T-helper 1 cell treated with Interleukin-12 subunit alpha and Interleukin-12 subunit beta and Interleukin-4 antibody, amounts not matched to agents 30 μg/mL and 1 μg/mL, for 36 hours (primary cell): ENCODE measurements at regions not wholly inside any gene's neighbourhood (a gene's known extent, or its start where the extent isn't known, plus 50 kb on each side); places are given as distances from the start of the nearest gene placed in this dataset.

Source experiments
- H3K27ac Mint-ChIP-seq: one replicate; pipeline ENCODE4 v1.8.0; 2021; ENCODE audit warnings: mild to moderate bottlenecking, mixed read lengths
- H3K27me3 Mint-ChIP-seq: one replicate; pipeline ENCODE4 v1.8.0; 2021; ENCODE audit warnings: low read depth, mixed read lengths
- H3K36me3 Mint-ChIP-seq: one replicate; pipeline ENCODE4 v1.8.0; 2021; ENCODE audit warnings: low read depth, mixed read lengths
- H3K4me1 Mint-ChIP-seq: one replicate; pipeline ENCODE4 v1.8.0; 2021; ENCODE audit warnings: low read depth, mixed read lengths
- H3K4me3 Mint-ChIP-seq: one replicate; pipeline ENCODE4 v1.8.0; 2021; ENCODE audit warnings: mild to moderate bottlenecking, moderate library complexity, mixed read lengths
- H3K9me3 Mint-ChIP-seq: one replicate; pipeline ENCODE4 v1.8.0; 2021; ENCODE audit warnings: mixed read lengths

DNA sequence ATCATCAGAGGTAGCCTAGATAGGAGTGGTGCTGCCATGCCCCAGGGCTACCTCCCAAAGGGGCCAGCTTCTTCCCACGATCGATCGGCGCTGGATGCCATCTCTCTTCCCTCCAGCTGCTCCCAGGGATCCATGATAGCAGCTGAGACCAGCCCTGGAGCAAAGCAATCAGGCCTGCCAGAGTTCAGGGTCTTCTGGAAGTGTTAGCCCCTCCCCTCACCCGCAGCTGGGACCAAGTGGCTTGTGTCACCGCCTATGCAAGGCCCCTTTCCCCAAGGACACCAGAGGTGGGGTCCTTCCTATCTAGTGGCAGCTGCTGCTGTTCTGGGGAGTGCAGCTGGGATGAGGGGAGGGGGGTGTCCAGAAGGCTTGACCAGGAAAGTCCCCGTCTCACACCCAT, 87.0 kb downstream of the IRF2BPL start:
- Mint-ChIP-seq H3K27me3 (no peaks in the 10 kb centered on the region), H3K36me3 (no peaks in the 10 kb centered on the region), H3K9me3 (no peaks in the 10 kb centered on the region), H3K4me1 (peaks cover 10% of the 10 kb centered on the region), H3K4me3 (no peak overlapping the region), H3K27ac (no peak overlapping the region)

DNA sequence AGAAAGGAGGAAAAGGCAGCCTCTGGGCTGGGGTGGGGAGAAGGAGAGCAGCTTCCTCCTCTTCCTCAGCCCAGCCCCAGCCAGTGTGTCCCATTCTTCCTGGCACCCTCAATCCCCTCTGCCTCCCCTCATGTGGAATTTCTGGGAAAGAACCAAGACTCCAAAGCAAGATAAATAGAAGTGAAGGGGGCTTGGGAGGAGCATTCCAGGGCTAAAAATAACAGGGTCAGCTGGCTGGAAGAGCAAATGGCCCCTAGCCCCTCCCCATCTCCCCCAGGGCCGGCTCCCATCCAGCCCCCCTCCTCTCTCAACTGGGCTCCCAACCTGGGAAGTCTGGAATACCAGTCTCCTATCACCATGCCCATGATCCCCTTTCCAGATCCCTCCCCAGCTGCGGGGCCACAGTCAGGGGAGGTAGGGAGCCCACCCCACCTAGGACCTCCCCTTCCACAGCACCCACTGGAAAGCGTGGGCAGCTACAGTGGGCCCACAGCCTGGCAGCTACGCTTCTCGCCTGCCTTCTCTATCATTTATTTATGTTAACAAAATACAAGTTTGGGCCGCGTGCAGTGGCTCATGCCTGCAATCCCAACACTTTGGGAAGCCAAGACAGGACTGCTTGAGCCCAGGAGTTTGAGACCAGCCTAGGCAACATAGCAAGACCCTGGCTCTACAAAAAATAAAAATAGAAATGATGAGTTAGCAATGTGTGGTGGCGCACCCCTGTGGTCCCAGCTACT, 88.3 kb downstream of the IRF2BPL start:
- Mint-ChIP-seq H3K27ac (no peak overlapping the region), H3K4me1 (peaks cover 9% of the 10 kb centered on the region), H3K27me3 (no peaks in the 10 kb centered on the region), H3K36me3 (no peaks in the 10 kb centered on the region), H3K4me3 (no peak overlapping the region), H3K9me3 (no peaks in the 10 kb centered on the region)

DNA sequence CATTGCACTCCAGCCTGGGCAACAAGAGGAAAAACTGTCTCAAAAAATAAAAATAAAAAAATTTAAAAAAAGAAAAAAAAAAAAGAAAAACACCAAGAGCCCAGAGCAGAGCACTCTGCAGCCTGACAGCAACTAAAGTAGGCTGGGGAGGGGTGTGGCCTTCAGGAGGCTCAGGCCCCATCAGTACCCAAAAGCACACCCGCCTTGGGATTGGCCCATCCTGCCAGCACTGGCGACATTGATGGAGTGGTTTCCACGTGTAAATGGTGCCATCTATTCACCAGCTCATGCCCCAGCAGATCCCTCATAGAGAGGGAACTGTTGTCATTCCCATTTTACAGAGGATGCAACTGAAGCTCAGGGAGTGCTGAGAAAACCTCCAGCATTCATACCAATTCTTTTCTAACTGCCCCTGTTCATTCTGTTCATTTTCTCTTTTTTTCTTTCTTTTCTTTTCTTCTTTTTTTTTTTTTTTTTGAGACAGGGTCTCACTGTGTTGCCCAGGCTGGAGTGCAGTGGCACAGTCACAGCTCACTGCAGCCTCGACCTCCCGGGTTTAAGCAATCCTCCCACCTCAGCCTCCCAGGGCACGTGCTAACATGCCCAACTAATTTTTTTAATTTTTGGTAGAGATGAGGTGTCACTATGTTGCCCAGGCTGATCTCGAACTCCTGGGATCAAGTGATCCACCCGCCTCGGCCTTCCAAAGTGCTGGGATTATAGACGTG, 89.3 kb downstream of the IRF2BPL start:
- peaks cover 9% of the 10 kb centered on the region for H3K4me1 Mint-ChIP-seq
- H3K27ac Mint-ChIP-seq: no peak overlapping the region
- no peak overlapping the region for H3K4me3 Mint-ChIP-seq

DNA sequence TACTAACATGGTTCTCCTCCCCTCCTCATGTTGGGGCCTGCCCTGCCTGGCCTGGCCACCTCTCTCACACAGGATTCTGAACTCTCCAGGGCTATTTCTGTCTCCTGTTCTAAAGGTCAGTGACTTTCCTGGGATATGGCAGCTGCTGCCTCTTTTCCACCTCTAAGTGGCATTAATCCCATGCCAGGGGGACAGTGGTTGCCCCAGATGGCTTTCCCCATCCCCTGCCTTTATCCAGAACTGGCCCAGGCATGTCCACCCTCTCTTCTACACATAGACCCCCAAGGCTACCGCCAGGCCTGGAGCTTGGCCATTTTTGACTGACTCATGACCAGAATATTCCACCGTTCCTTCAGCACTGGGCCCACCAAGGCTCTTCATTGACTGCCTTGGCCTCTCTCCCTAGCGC, 90.4 kb downstream of the IRF2BPL start:
- H3K27me3 Mint-ChIP-seq: no peaks in the 10 kb centered on the region
- no peaks in the 10 kb centered on the region for H3K36me3 Mint-ChIP-seq
- peaks cover 9% of the 10 kb centered on the region for H3K4me1 Mint-ChIP-seq
- no peak overlapping the region for H3K4me3 Mint-ChIP-seq
- H3K9me3 Mint-ChIP-seq: no peaks in the 10 kb centered on the region
- H3K27ac Mint-ChIP-seq: no peak overlapping the region

More for the DNA sequence above, 89.3 kb downstream of the IRF2BPL start:
- no peaks in the 10 kb centered on the region for H3K27me3 Mint-ChIP-seq
- no peaks in the 10 kb centered on the region for H3K36me3 Mint-ChIP-seq
- H3K9me3 Mint-ChIP-seq: no peaks in the 10 kb centered on the region

DNA sequence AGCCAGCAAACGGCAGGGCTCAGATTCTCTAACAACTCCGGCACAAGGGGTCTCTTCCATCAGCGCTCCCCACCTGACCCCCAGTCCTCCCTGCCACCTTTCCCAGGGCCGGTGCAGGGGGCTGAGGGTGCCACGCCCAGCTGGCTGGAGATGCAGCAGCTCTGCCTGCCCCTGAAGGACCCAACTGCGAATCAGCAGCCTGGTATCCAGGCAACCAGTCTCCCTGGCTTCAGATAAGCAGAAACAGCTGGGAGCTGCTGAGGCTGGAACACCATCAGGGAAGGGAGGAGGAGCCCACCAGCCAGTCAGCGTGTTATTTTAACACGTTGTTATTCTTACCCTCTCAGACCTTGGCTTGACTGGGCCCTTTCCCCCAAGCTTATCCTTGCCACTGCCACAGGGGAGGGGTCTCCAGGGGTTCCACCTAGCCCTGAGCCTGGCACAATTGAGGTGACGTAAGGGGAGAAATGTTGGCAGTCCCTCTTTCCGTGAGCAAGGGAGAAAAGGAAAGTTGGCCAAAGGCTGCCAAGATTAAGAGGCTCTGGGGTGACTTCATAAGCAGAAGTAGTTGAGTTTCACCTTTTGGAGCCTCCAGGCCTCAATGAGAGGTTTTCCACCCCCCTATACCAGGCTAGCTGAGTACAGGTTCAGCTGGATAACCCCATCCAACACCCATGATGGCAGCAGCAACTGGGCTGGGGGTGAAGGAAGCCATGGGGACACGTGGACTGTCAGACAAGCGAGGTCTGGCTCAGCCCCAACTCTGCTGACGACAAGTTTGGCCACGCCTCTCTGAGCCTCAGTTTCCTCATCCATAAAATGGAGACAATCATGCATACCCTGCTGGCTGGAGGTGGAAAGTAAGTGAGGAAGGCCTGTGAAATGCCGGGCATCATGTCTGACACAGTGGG, 91.1 kb downstream of the IRF2BPL start:
- H3K4me1 Mint-ChIP-seq: peaks cover 4% of the 10 kb centered on the region
- no peaks in the 10 kb centered on the region for H3K9me3 Mint-ChIP-seq
- H3K36me3 Mint-ChIP-seq: no peaks in the 10 kb centered on the region
- H3K4me3 Mint-ChIP-seq: no peak overlapping the region
- H3K27me3 Mint-ChIP-seq: no peaks in the 10 kb centered on the region
- no peak overlapping the region for H3K27ac Mint-ChIP-seq

DNA sequence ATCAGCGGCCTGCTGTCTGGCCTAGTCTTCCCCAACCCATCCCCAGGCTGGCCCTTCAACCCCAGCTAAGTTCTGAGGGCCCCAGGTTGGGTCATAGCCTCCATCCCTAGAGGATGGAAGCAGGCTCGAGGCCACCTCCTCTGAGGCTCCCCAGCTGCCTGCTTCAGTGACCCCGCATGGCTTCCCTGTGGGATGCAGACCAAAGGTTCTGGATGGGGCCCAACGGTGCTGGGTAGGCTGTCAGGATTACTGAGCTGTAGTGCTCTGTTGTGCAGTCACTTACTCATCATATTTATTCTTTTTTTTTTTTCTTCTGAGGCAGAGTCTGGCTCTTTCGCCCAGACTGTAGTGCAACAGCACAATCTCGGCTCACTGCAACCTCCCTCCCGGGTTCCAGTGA, 92.0 kb downstream of the IRF2BPL start:
- no peaks in the 10 kb centered on the region for H3K27me3 Mint-ChIP-seq
- H3K4me1 Mint-ChIP-seq: peaks cover 10% of the 10 kb centered on the region
- no peaks in the 10 kb centered on the region for H3K9me3 Mint-ChIP-seq
- no peak overlapping the region for H3K27ac Mint-ChIP-seq
- no peak overlapping the region for H3K4me3 Mint-ChIP-seq
- H3K36me3 Mint-ChIP-seq: no peaks in the 10 kb centered on the region

DNA sequence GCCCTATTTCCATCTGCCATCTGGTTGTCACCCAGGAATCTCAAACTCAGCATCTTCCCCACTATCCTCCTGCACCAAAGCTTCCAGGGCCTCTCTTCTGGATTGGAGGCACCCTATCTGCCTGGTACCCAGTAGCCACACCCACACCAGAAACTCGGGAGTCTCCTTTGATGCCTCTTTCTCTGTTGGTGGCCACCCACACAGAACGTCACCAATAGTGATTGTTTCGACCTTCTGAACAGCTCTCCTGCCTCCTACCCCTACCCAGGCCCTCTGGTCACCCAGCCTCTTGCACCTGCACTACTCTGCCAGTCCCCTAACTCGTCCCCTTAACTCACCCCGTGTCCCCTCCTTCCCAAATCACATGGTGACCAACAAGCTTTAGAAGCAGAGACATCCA, 95.0 kb downstream of the IRF2BPL start:
- Mint-ChIP-seq H3K4me1 (peaks cover 34% of the 10 kb centered on the region), H3K27ac (no peak overlapping the region), H3K4me3 (no peak overlapping the region), H3K9me3 (no peaks in the 10 kb centered on the region), H3K36me3 (no peaks in the 10 kb centered on the region), H3K27me3 (no peaks in the 10 kb centered on the region)

DNA sequence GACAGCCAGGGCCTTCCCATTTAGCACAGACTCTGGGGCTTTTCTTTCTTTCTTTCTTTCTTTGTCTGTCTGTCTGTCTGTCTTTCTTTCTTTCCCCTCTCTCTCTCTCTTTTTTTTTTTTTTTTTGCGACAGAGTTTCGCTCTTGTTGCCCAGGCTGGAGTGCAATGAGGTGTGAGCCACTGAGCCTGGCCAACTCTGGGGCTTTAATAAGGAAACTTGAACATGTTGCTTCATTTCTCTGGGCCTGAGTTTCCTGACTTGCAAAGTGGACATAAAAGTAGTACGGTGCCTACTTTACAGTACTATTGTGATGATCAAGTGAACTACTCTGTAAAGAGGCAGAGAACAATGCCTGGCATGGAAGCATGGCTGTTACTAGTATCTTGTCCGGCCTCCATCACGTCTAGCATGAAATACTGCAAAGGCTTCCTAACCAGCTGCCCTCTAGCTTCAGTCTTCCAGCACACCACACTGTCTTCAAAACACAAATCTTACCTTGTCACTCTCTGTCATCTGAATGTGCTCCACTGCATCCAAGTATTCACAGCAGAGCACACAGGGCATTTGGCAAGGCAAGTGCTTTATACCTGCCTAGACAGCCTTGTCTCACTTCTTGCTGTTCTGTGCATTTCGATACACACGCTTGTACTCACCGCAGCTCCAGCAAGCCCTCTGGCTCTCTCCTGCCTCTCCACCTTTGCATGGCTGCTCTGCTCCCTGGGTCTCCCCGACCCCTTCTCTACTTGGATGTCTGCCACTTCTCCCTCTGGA, 96.7 kb downstream of the IRF2BPL start:
- peak overlapping the region; percentile 3 for H3K4me3 Mint-ChIP-seq

DNA sequence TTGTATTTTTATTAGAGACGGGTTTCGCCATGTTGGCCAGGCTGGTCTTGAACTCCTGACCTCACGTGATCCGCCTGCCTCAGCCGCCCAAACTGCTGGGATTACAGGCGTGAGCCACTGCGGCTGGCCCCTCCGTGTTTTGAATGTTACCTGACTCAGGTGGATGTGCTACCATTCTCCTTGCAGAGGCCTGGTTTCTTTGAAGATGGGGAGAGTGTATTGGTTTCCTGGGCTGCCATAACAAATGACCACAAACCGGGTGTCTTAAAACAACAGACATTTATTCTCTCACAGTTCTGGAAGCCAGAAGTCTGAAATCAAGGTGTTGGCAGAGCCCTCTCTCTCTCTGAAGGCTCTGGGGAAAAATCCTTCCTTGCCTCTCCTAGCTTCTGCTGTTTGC, 98.0 kb downstream of the IRF2BPL start:
- H3K27me3 Mint-ChIP-seq: no peaks in the 10 kb centered on the region
- H3K9me3 Mint-ChIP-seq: no peaks in the 10 kb centered on the region
- peak overlapping the region; percentile 62 for H3K27ac Mint-ChIP-seq
- H3K4me1 Mint-ChIP-seq: peaks cover 54% of the 10 kb centered on the region
- no peak overlapping the region for H3K4me3 Mint-ChIP-seq
- no peaks in the 10 kb centered on the region for H3K36me3 Mint-ChIP-seq

More for the DNA sequence above, 96.7 kb downstream of the IRF2BPL start:
- Mint-ChIP-seq H3K36me3 (no peaks in the 10 kb centered on the region), H3K27ac (peak overlapping the region; percentile 53), H3K27me3 (no peaks in the 10 kb centered on the region), H3K9me3 (no peaks in the 10 kb centered on the region), H3K4me1 (peaks cover 47% of the 10 kb centered on the region)

DNA sequence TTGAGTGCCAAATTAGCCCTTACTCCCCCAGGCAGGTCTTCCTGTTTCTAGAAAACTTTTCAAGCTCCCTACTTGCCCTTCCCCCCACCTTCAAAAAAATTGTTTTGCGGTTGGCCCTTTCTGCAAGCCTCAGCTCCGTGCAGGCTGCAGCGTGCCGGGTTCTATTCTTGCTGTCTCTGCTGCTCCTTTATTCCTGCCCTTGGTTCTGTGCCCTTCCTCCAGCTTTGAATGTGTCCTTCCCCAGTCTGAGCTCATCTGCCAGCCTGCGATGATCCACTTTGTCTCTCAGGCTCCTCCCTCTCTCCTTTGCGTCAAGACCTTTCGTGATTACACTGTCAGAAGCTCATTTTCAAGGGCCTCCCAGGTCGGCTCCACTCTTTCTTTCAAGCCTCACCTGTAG, 98.6 kb downstream of the IRF2BPL start:
- Mint-ChIP-seq H3K36me3 (no peaks in the 10 kb centered on the region), H3K4me1 (peaks cover 60% of the 10 kb centered on the region), H3K27ac (peak overlapping the region; percentile 88), H3K9me3 (no peaks in the 10 kb centered on the region), H3K4me3 (peak overlapping the region; percentile 80), H3K27me3 (no peaks in the 10 kb centered on the region)

DNA sequence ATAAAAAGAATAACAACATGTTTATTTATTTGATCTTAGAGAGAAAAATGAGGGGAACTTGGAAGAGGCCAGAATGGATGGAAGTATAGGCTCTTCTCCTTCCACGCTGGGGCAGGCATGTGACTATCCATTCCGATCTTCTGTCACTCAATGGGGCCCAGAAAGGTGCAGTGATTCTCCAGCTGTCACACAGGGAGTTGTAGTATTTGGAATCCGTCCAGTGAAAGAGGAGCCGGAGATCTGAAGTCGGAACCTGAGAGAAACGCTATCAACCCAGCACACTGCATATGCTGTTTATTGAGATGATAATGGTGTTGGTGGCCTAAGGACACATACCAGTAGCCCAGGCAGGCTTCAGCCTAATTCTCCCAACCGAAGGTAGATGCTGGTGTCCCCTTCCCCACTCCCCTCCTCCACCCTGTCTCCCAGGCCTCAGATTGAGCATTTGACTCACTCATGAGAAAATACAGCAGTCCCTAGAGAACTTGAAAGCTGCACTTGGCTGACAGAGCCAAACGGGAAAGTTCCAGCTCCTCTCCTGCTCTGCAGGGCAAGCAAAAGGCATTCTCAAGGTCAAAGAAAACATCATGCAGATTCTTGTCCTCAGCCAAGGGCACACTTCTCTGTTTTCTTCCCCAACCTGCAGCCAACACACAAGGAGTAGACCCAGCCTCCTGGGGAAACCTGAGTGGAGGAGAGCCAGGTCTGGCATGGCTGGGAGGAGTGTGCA, 100.4 kb downstream of the IRF2BPL start:
- Mint-ChIP-seq H3K27me3 (no peaks in the 10 kb centered on the region), H3K4me3 (no peak overlapping the region), H3K4me1 (peaks cover 58% of the 10 kb centered on the region), H3K27ac (no peak overlapping the region), H3K36me3 (no peaks in the 10 kb centered on the region), H3K9me3 (no peaks in the 10 kb centered on the region)

DNA sequence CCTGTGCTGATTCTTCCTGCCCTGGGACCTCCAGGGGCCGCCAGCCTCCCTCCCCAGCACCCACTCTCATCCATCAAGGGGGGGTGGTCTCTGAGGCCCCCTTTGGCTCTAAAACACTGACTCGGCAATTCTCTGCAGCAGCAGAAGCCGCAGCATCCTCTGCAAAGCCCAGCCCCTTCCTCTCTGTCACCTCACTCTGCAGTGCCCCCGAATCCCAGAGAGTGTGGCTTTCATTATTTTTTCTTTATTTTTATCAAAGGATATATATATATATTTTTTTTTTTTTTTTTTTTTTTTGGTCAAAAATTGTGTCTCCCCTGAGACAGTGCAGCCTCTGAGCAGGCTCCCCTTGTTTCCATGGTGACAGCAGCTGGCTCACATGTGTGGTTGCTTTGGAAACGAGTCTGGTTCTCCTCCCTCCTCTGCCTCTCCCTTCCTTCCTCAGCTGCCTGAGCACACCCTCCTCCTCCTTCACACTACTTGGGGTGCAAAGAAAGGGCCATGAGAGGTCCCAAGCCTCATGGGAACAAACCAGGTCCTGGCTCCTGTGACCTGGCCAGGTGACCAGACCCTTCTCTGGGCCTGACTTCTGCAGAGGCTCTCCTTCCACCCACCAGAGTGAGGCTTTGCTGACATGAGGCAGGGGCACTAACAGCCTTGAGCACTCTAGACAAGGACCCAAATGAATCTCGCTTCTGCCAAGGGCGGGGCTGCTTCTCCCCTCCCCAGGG, 100.5 kb downstream of the LRRC74A start:
- no peaks in the 10 kb centered on the region for H3K27me3 Mint-ChIP-seq
- H3K4me1 Mint-ChIP-seq: peaks cover 57% of the 10 kb centered on the region
- no peaks in the 10 kb centered on the region for H3K36me3 Mint-ChIP-seq
- H3K27ac Mint-ChIP-seq: peak overlapping the region; percentile 86
- H3K9me3 Mint-ChIP-seq: no peaks in the 10 kb centered on the region
- peak overlapping the region; percentile 71 for H3K4me3 Mint-ChIP-seq

DNA sequence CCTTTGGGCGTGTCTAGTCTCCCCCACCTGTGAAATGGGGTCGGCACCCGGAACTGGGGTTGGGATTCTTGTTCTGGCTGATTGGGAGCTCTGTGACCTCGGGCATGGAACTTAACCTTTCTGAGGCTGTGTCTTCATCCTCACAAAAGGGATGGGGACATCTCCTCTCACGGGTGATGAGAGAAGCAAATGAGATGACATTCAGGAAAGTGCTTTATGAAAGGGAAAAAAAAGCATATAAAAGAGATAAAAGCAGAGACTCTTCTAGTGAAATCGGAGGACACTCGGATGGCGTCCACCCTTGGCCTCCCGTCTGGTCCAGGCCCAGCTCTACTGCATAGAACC, 98.9 kb downstream of the LRRC74A start:
- H3K4me3 Mint-ChIP-seq: no peak overlapping the region
- peak overlapping the region; percentile 66 for H3K27ac Mint-ChIP-seq
- H3K27me3 Mint-ChIP-seq: no peaks in the 10 kb centered on the region
- H3K9me3 Mint-ChIP-seq: no peaks in the 10 kb centered on the region
- H3K36me3 Mint-ChIP-seq: no peaks in the 10 kb centered on the region
- peaks cover 49% of the 10 kb centered on the region for H3K4me1 Mint-ChIP-seq
